GM12874 (cell line): ENCODE measurements at regions not wholly inside any gene's neighbourhood (a gene's known extent, or its start where the extent isn't known, plus 50 kb on each side); places are given as distances from the start of the nearest gene placed in this dataset.

Source experiments
- TF ChIP-seq, protein P1 (sequence below): IDR thresholded peaks from 2 replicates; pipeline ENCODE4 v1.5.1; 2011; ENCODE audit warnings: low read depth, mild to moderate bottlenecking, control low read depth, low read length, moderate library complexity; ENCODE audit not compliant: insufficient read depth

DNA sequence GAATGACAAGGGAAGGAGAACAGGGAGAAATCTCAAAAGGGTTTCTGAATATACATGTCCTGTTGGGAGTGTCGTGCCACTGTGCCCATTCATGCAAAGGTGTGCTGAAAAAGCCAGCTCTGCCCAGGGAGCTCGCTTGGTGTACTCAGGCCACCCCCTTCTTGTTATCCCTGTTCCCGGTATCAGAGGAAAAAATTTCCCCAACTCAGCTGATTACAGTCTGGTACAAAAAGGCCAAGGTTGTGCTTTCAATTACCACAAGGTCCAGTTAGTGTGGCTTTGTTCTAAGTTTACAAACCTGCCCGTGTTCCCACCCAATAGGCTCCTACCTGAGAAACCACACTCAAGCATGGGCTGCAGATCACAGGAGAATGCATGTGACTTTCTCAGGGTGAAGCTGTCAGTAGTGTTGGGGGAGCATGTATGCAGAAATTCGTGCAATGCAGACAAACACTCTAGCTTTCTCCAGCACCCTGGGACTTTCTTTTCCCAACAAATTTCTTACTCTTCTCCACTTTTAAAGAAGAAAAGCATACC is 648.5 kb downstream of the NR2F2 start:
- TF ChIP-seq, protein P1, sequence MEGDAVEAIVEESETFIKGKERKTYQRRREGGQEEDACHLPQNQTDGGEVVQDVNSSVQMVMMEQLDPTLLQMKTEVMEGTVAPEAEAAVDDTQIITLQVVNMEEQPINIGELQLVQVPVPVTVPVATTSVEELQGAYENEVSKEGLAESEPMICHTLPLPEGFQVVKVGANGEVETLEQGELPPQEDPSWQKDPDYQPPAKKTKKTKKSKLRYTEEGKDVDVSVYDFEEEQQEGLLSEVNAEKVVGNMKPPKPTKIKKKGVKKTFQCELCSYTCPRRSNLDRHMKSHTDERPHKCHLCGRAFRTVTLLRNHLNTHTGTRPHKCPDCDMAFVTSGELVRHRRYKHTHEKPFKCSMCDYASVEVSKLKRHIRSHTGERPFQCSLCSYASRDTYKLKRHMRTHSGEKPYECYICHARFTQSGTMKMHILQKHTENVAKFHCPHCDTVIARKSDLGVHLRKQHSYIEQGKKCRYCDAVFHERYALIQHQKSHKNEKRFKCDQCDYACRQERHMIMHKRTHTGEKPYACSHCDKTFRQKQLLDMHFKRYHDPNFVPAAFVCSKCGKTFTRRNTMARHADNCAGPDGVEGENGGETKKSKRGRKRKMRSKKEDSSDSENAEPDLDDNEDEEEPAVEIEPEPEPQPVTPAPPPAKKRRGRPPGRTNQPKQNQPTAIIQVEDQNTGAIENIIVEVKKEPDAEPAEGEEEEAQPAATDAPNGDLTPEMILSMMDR, result no peak

DNA sequence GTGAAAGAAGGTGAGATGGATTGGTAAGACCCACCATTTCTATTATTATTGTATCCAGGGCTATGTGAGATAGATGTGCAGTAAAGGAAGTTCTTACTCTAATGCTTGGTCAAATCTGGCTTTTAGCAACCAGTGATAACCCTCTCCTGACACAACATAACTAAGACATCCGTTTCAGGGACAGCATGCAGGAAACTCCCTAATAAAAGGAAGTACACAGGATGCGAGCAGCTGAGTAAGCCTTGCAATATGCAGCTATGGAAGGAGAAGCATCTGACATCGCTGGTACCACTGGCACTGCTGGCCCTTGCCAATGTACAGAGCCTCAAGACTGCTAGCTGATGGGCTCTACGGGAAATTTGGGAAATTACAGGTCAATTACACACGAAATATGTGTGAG is 662.3 kb downstream of the NR2F2 start:
- TF ChIP-seq, protein P1, result no peak

DNA sequence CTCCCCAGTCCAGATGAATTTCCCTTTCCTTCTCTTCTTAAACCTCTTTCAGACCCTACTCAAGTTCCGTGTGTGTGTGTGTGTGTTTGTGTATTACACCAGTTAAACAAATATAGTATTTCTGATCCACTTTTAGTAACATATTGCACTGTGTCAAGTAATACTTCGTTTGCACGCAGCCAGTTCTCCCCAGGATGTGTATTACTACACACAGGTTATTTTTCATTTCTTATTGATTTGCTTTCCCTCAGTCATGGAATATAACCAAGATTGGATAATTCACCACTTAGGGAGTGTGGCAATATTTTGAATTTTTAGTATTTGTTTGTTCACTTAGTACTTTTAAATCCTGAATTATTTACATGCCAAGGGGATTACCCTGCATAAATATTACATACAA is 667.0 kb downstream of the NR2F2 start:
- TF ChIP-seq, protein P1, result no peak

DNA sequence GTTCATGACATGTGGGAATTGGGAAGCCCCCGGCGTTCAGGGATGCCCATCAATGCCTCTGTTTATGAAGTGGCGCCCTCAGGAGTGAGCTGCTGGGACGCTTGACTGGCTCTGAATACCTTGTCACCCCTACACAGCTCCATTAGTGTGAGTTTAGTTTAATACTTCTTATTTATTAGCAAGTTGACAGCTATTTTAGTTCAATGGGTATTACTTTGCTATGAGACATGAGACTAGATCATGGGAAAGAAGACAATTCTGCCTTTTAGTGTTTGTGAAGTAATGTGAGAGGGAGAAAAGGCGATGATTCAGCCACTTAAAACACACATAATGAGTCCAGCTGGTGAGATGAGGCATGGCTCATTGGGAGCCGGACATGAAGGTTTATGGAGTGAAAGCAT is 678.5 kb downstream of the NR2F2 start:
- TF ChIP-seq, protein P1, result no peak

DNA sequence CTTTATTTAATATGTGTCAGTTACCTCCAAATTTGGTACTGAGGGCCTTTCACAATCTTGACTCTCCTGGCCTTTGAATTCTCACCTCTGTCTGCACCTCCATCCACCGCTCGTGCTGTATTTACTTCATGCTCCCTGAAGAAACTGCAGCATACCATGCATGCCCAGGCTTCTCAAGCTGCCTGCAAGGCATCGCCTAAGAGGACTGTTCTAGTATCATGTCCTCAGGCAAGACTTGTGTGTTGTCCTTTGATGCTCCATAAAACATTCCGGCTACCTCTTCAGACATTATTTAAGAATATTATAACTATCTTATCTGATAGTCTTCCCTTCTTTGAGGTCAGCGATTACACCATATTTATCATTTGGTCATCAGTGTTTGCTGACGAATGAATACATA is 682.5 kb downstream of the NR2F2 start:
- TF ChIP-seq, protein P1, result no peak

DNA sequence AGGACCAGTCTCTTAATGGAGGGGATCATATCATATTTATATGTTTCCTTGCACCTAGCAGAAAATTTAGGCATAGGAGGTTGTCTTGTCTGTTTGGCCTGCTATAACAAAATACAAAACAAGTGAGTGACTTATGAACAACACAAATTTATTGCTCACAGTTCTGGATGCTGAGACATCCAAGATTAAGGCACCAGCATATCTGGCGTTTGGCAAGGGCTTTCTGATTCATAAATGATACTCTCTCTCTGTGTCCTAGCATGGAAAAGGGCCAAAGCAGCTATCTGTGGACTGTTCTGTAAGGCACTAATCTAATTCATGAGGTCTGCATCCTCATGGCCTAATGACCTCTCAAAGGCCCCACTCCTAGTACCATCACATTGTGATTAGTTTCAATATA is 683.0 kb downstream of the NR2F2 start:
- TF ChIP-seq, protein P1, result no peak

DNA sequence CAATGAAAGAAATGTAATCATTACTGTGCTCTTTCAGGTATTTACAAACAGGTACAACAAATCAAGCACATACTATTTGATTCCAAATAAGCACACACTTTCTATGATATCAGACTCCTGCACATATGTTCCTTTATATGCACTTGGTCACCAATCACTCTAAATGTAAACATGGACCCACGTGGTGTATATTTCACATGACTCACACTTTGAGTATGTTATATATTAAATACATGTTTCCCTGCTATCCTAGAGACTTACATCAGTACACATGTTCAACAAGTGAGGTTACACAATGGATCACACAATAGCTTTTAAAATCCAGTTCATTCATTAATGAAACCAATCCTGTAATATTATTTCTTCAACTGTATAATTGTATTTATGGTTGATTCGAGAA is 683.5 kb downstream of the NR2F2 start:
- TF ChIP-seq, protein P1, result no peak

DNA sequence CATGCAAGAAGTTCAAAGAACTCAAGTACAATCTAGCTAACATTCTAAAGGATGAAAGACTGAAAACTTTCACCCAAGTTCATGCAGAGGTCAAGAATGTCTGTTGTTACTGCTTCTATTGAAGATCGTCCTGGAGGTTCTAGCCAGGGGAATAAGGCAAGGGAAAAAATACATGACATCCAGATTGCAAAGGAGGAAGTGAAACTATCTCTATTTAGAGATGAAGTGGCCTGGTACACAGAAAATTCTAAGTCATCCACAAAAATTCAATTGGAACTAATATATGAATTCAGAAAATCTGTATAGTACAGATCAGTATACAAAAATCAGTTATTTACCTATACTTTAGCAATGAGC is 693.0 kb downstream of the NR2F2 start:
- TF ChIP-seq, protein P1, result no peak
